Endothelial cell of umbilical vein (primary cell): ENCODE measurements at regions not wholly inside any gene's neighbourhood (a gene's known extent, or its start where the extent isn't known, plus 50 kb on each side); places are given as distances from the start of the nearest gene placed in this dataset.
"Not testable (repeated sequence)": the region's sequence is repeated elsewhere in the genome, so short reads cannot be mapped to it uniquely, and the experiment has no call there.

Experiments
- BruUV-seq: library from RNA; stranded (reverse); fragments of 400-500 nt; replicated peaks from 2 replicates; lab custom pipeline; 2021; lab: Mats Ljungman, UMichigan
- CTCF ChIA-PET: fragments of 300-600, 350-600 bp; sonication (Branson Sonifier 250); formaldehyde crosslinking; loops from one replicate; lab custom pipeline; 2021; ENCODE audit warnings: antibody characterized with exemption, inconsistent platforms; lab: Charles Lee
- POLR2A ChIA-PET: fragments of 300-600, 350-600 bp; sonication (Branson Sonifier 250); formaldehyde crosslinking; loops from one replicate; lab custom pipeline; 2021; ENCODE audit warnings: antibody characterized with exemption, inconsistent platforms; lab: Charles Lee
- DNase-seq: peaks from one replicate; pipeline ENCODE4 v3.0.0-alpha.2; 2011; ENCODE audit warnings: low read depth, low spot score
- FAIRE-seq: peaks from 2 replicates; lab custom pipeline; 2011; peaks lifted over from hg19 to GRCh38; lab: Jason Lieb, UNC
- H2AFZ ChIP-seq: 2 replicates; pipeline ENCODE4 v1.6.0; 2012; ENCODE audit warnings: low read depth, low read length, control low read depth, inconsistent platforms
- H3K27ac ChIP-seq: 2 replicates; pipeline ENCODE4 v1.5.1; 2011; ENCODE audit warnings: low read depth, mild to moderate bottlenecking, control low read depth, low read length, moderate library complexity; ENCODE audit not compliant: insufficient read depth
- H3K27me3 ChIP-seq, 2 experiments: 2 replicates each; pipeline versions ENCODE4 v1.6.0 to v1.6.1; 2011; ENCODE audit warnings: low read length in 2 of 2, mixed read lengths in 1 of 2; ENCODE audit not compliant: control insufficient read depth in 2 of 2, insufficient read depth in 2 of 2
- H3K36me3 ChIP-seq, 2 experiments: 2 replicates in 1 of 2; 3 replicates in 1 of 2; pipeline ENCODE4 v1.5.1; 2011; ENCODE audit warnings: low read length in 2 of 2, mild to moderate bottlenecking in 1 of 2, moderate library complexity in 1 of 2; ENCODE audit not compliant: control insufficient read depth in 2 of 2, insufficient read depth in 2 of 2; ENCODE audit errors: extremely low read depth in 1 of 2
- H3K4me1 ChIP-seq: 3 replicates; pipeline ENCODE4 v1.5.1; 2011; ENCODE audit warnings: mild to moderate bottlenecking, low read length; ENCODE audit not compliant: control insufficient read depth, insufficient read depth; ENCODE audit errors: extremely low read depth
- H3K4me2 ChIP-seq: 2 replicates; pipeline ENCODE4 v1.6.1; 2011; ENCODE audit warnings: low read length, control low read depth, mixed read lengths; ENCODE audit not compliant: insufficient read depth
- H3K4me3 ChIP-seq, 3 experiments: fragments of 200-600 bp in 1 of 3; sonication (generic), shearing (Covaris generic) in 1 of 3; replicated peaks in 1 of 3; 2 replicates each; pipeline ENCODE4 v1.5.1; 2011 to 2016; ENCODE audit warnings: control low read depth in 3 of 3, low read length in 3 of 3, mild to moderate bottlenecking in 2 of 3, inconsistent platforms in 1 of 3, low read depth in 1 of 3, moderate library complexity in 1 of 3; ENCODE audit not compliant: insufficient read depth in 1 of 3
- H3K79me2 ChIP-seq: 2 replicates; pipeline ENCODE4 v1.6.0; 2012; ENCODE audit warnings: low read length, inconsistent platforms; ENCODE audit not compliant: control insufficient read depth, insufficient read depth
- H3K9ac ChIP-seq: replicated peaks from 2 replicates; pipeline ENCODE3; 2011; ENCODE audit warnings: low read length, control low read depth; ENCODE audit not compliant: insufficient read depth; ENCODE audit errors: extremely low read depth
- H3K9me1 ChIP-seq: replicated peaks from 3 replicates; pipeline ENCODE4 v1.6.0; 2011; ENCODE audit warnings: mild to moderate bottlenecking, low read length; ENCODE audit not compliant: control insufficient read depth, insufficient read depth; ENCODE audit errors: extremely low read depth
- H3K9me3 ChIP-seq: replicated peaks from 2 replicates; pipeline ENCODE4 v1.5.1; 2012; ENCODE audit warnings: low read length, inconsistent platforms; ENCODE audit not compliant: control insufficient read depth, insufficient read depth
- H4K20me1 ChIP-seq: replicated peaks from 2 replicates; pipeline ENCODE3; 2011; ENCODE audit warnings: mild to moderate bottlenecking, low read length; ENCODE audit not compliant: control insufficient read depth, insufficient read depth; ENCODE audit errors: extremely low read depth
- EZH2 ChIP-seq: IDR thresholded peaks from 2 replicates; pipeline ENCODE4 v1.6.1; 2012; ENCODE audit warnings: borderline replicate concordance, low read depth, mild to moderate bottlenecking, moderate library complexity, low read length, inconsistent platforms; ENCODE audit not compliant: severe bottlenecking
- FOS ChIP-seq: IDR thresholded peaks from 2 replicates; pipeline ENCODE4 v1.6.1; 2011; ENCODE audit warnings: mild to moderate bottlenecking, low read length, moderate library complexity, borderline replicate concordance; ENCODE audit not compliant: insufficient read depth
- GATA2 ChIP-seq: IDR thresholded peaks from 2 replicates; pipeline ENCODE4 v1.7.0; 2011; ENCODE audit warnings: low read depth, mild to moderate bottlenecking, moderate library complexity, mixed read lengths, low read length; ENCODE audit not compliant: insufficient read length, insufficient read depth
- JUN ChIP-seq: IDR thresholded peaks from 2 replicates; pipeline ENCODE4 v1.6.1; 2011; ENCODE audit warnings: borderline replicate concordance, low read depth; ENCODE audit not compliant: insufficient read length, insufficient read depth
- MYC ChIP-seq: IDR thresholded peaks from one replicate; pipeline ENCODE4 v1.6.1; 2011; ENCODE audit warnings: mild to moderate bottlenecking, low read depth, low read length
- POLR2A ChIP-seq: IDR thresholded peaks from 2 replicates; pipeline ENCODE4 v1.6.1; 2012; ENCODE audit warnings: low read depth, mild to moderate bottlenecking, control low read depth, low read length
- POLR2AphosphoS5 ChIP-seq: IDR thresholded peaks from 2 replicates; pipeline ENCODE4 v1.6.1; 2012; ENCODE audit warnings: low read depth, mild to moderate bottlenecking, control low read depth, low read length, moderate library complexity; ENCODE audit not compliant: insufficient read depth
- dilution Hi-C: fragments of 300-500 bp; cut with MboI; formaldehyde crosslinking; loops from one replicate; pipeline ENCODE4 v1.15.0; 2019; ENCODE audit warnings: low sequenced_read_pairs; ENCODE audit not compliant: extremely low pct_ligation_motif_present
- intact Hi-C: fragments of 100-400 bp; cut with micrococcal nuclease; formaldehyde crosslinking; loops from one replicate; pipeline ENCODE4 v1.10.0; 2022
- TF ChIP-seq, protein P1 (sequence below), 2 donors: IDR thresholded peaks; 1 replicate in 1 of 2; 2 replicates in 1 of 2; pipeline ENCODE4 v1.5.1; 2011; ENCODE audit warnings: low read length in 2 of 2, mild to moderate bottlenecking in 2 of 2, moderate library complexity in 2 of 2, control low read depth in 1 of 2, inconsistent platforms in 1 of 2, low read depth in 1 of 2; ENCODE audit not compliant: insufficient read depth in 1 of 2; ENCODE audit errors: extremely low read depth in 1 of 2
- TF ChIP-seq, protein P2 (sequence below): IDR thresholded peaks from 2 replicates; pipeline ENCODE4 v1.6.1; 2011; ENCODE audit not compliant: insufficient read depth, insufficient read length

DNA sequence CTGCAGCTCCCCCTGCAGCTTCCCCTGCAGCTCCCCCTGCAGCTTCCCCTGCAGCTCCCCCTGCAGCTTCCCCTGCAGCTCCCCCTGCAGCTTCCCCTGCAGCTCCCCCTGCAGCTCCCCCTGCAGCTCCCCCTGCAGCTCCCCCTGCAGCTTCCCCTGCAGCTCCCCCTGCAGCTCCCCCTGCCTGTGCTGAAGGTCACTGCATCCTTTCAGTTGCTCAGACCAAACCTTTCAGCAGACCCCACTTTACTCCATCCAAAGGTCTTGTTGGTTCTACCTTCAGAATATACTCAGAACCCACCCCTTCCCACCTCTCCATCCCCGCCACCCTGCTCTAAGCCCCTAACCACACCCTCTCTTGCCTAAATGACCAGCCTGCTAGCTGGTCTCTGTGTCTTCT lies 120.0 kb downstream of the TEX29 start:
- H3K36me3 ChIP-seq, H3K9ac ChIP-seq, intact Hi-C loops, H4K20me1 ChIP-seq, CTCF ChIA-PET, H3K4me3 ChIP-seq, DNase-seq, H3K9me1 ChIP-seq, H3K79me2 ChIP-seq, FAIRE-seq, H3K9me3 ChIP-seq, H3K4me1 ChIP-seq, H2AFZ ChIP-seq, POLR2A ChIA-PET, dilution Hi-C loops, H3K4me2 ChIP-seq, H3K27me3 ChIP-seq, H3K27ac ChIP-seq, BruUV-seq: not testable (repeated sequence)
- TF ChIP-seq, protein P1, sequence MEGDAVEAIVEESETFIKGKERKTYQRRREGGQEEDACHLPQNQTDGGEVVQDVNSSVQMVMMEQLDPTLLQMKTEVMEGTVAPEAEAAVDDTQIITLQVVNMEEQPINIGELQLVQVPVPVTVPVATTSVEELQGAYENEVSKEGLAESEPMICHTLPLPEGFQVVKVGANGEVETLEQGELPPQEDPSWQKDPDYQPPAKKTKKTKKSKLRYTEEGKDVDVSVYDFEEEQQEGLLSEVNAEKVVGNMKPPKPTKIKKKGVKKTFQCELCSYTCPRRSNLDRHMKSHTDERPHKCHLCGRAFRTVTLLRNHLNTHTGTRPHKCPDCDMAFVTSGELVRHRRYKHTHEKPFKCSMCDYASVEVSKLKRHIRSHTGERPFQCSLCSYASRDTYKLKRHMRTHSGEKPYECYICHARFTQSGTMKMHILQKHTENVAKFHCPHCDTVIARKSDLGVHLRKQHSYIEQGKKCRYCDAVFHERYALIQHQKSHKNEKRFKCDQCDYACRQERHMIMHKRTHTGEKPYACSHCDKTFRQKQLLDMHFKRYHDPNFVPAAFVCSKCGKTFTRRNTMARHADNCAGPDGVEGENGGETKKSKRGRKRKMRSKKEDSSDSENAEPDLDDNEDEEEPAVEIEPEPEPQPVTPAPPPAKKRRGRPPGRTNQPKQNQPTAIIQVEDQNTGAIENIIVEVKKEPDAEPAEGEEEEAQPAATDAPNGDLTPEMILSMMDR (IDR thresholded peaks at IDR 0.05; ENCODE audit: extremely low read depth in 1 of 2, insufficient read depth in 1 of 2, low read depth in 1 of 2, low read length in 2 of 2): peak in 1 of 2 donors; percentile 2

DNA sequence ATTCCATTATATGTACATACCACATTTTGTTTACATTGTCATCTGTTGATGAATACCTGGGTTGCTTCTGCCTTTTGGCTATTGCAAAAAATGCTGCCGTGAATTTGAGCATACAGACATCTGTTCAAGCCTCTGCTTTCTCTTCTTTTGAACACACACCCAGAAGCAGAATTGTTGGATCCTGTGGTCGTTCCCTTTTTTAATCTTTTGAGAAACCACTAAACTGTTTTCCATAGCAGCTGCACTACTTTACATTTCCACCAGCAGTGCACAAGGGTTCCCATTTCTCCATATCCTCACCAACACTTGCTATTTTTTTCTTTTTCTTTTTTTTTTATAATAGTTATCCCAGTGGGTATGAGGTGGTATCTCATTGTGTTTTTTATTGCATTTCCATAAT lies 123.5 kb downstream of the TEX29 start:
- no TSS peak for BruUV-seq
- Histone ChIP-seq H3K4me1 (no peaks in the 10 kb centered on the region), H3K27ac (no peak overlapping the region), H3K4me3 (no peak overlapping the region), H2AFZ (no peak overlapping the region), H3K9me3 (no peaks in the 10 kb centered on the region), H3K4me2 (no peak overlapping the region), H3K27me3 (no peaks in the 10 kb centered on the region), H4K20me1 (no peaks in the 10 kb centered on the region), H3K79me2 (no peaks in the 10 kb centered on the region), H3K9ac (no peak overlapping the region), H3K36me3 (no peaks in the 10 kb centered on the region), H3K9me1 (no peaks in the 10 kb centered on the region)
- DNase-seq: no peak
- intact Hi-C loops: no loop called here
- FAIRE-seq: no peak
- TF ChIP-seq POLR2A (no peak), FOS (no peak), EZH2 (no peak), GATA2 (no peak), POLR2AphosphoS5 (no peak), MYC (no peak), JUN (no peak)
- TF ChIP-seq, protein P2, sequence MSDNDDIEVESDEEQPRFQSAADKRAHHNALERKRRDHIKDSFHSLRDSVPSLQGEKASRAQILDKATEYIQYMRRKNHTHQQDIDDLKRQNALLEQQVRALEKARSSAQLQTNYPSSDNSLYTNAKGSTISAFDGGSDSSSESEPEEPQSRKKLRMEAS: no peak
- TF ChIP-seq, protein P1 (IDR thresholded peaks at IDR 0.05; ENCODE audit: extremely low read depth in 1 of 2, insufficient read depth in 1 of 2, low read depth in 1 of 2, low read length in 2 of 2): no peak
- ChIA-PET POLR2A (no interaction called here), CTCF (no interaction called here)
- dilution Hi-C loops: no loop called here
